Heart right ventricle (tissue), 16 donors: ENCODE measurements at regions not wholly inside any gene's neighbourhood (a gene's known extent, or its start where the extent isn't known, plus 50 kb on each side); places are given as distances from the start of the nearest gene placed in this dataset.

Experiments
- ATAC-seq, 8 donors: fragments of 200-7000 bp; cut with Tn5 transposase; one replicate each; pipeline ENCODE4 v1.9.1; 2020; ENCODE audit warnings: mild to moderate bottlenecking in 8 of 8, moderate library complexity in 8 of 8, moderate number of reproducible peaks in 1 of 8
- DNase-seq, 2 donors: peaks; one replicate each; pipeline ENCODE4 v3.0.0-alpha.2; 2020
- H3K27ac ChIP-seq, 10 donors: fragments of 200-600 bp; sonication (generic) in 2 of 10; one replicate each; pipeline versions ENCODE4 v1.5.0 to v1.8.0; 2020 to 2022; ENCODE audit warnings: mild to moderate bottlenecking in 3 of 10
- H3K27me3 ChIP-seq, 7 donors: fragments of 200-600 bp; one replicate each; pipeline ENCODE4 v1.8.0; 2021 to 2022; ENCODE audit warnings: mild to moderate bottlenecking in 2 of 7
- H3K36me3 ChIP-seq, 9 donors: fragments of 200-600 bp; sonication (generic) in 1 of 9; one replicate each; pipeline versions ENCODE4 v1.5.0 to v1.8.0; 2020 to 2022; ENCODE audit warnings: mild to moderate bottlenecking in 2 of 9
- H3K4me1 ChIP-seq, 9 donors: fragments of 200-600 bp; sonication (generic) in 1 of 9; one replicate each; pipeline versions ENCODE4 v1.5.0 to v1.8.0; 2020 to 2022; ENCODE audit warnings: mild to moderate bottlenecking in 4 of 9
- H3K4me3 ChIP-seq, 10 donors: fragments of 200-600 bp; sonication (generic) in 2 of 10; one replicate each; pipeline versions ENCODE4 v1.5.0 to v1.8.0; 2020 to 2022; ENCODE audit warnings: mild to moderate bottlenecking in 7 of 10, moderate library complexity in 2 of 10
- H3K9me3 ChIP-seq, 11 donors: fragments of 200-600 bp in 10 of 11; sonication (generic) in 2 of 11; one replicate each; pipeline versions ENCODE4 v1.5.0 to v1.8.0; 2013 to 2022; ENCODE audit warnings: mild to moderate bottlenecking in 2 of 11, control low read depth in 1 of 11, moderate library complexity in 1 of 11
- CTCF ChIP-seq, 9 donors: fragments of 200-600 bp; sonication (generic) in 2 of 9; IDR thresholded peaks; one replicate each; pipeline versions ENCODE4 v1.5.0 to v1.8.0; 2021 to 2022; ENCODE audit warnings: antibody characterized with exemption in 9 of 9, mild to moderate bottlenecking in 5 of 9, moderate library complexity in 1 of 9
- WGBS, 2 donors: extraction: QIAGEN DNeasy Blood & Tissue Kit; methylation state at CpG; one replicate each; pipeline ENCODE4 v1.1.7; 2013; ENCODE audit warnings: inconsistent platforms in 1 of 2; 5-methylcytosine and 5-hydroxymethylcytosine counted together
- intact Hi-C, 10 donors: fragments of 100-400 bp; cut with DNase I; formaldehyde crosslinking; loops; one replicate each; pipeline versions ENCODE4 v1.11.1 to v1.14.2; 2022
- donor health status: Arrhythmogenic right ventricular cardiomyopathy.
- donor health status: ischemic (EF 13 %, LVEDD 7.1; RV severe dilation, severe dysfunction).
- donor health status: healthy with polysubstance abuse.
- donor health status: DM: no; HTN: yes; CAD: no.
- donor health status: DM: no; HTN: no; CAD: no.
- donor health status: ischemic (EF 25% LVEDD 6.9; RV normal size, moderate dysfunction).
- donor health status: ischemic (EF 25% LVEDD 5.7; RV mildly dilated, moderate dysfunction).
- donor health status: healthy.
- donor health status: DM: yes; HTN: yes; CAD: no.
- donor health status: Ischemic cardiomyopathy.
- donor health status: ischemic (EF 35%, LVEDD 5.7; RV mildly dilated, moderate dysfunction).
- donor health status: nonischemic (EF 11% LVEDD 7.7; RV severe dilation, severe dysfunction).
- donor health status: DM: yes; HTN: yes; CAD: no.
- donor health status: PGD.
- donor health status: ischemic (EF 29% LVEDD 5.4; RV normal size, mild dysfunction).
- donor health status: nonischemic (EF 23%, LVEDD 6.1; RV moderate dilation, normal function).

DNA sequence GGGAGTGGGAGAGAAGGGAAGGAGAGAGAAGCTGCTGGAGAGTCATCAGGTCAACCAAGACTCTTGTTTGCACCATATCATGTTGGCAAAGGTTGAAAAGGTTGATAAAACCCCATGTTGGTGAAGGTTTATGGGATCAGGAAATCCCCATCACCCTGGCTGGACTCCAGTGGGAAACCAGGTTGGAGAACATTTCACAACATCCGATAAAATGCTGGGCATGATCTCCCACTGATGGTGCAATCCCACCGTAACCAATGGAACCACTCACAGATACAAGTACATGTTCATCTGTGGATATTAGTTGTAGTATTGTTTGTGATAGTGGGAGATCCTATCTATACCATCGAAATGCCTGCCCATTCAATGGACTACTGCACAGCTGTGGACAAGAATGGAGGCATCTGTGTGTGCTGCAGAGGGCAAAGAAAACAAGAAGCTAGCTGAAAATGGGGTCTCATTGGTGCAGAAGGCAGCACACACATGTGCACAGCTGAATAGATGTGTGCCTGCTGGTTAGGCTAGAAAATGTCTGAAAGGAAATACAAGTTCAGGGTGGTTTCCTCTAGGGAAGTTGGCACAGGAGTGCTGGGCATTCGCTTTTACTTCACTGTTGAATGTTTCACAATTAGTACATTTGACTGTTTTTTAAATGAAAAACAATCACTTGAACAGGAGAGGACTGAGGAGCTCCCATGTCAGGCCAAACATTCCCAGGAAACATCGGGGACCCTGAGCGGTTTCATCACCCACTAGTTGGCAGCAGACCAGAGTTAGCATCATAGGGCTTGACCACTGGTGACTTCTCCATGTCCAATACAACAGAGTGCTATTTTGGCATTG, 80.4 kb upstream of the MGMT start:
- DNase-seq (no peak), ATAC-seq (no peak)
- TF ChIP-seq CTCF (IDR thresholded peaks at IDR 0.05), result no peak
- Histone ChIP-seq H3K27ac (no peak overlapping the region), H3K36me3 (no peaks in the 10 kb centered on the region), H3K27me3 (peaks cover 0 to 4% (median 0%) of the 10 kb centered on the region in 7 donors), H3K4me1 (no peaks in the 10 kb centered on the region), H3K4me3 (no peak overlapping the region), H3K9me3 (no peaks in the 10 kb centered on the region)
- intact Hi-C loops, result no loop called here
- WGBS, 2 donors, result 76% methylated on average over 6 of the region's 6 CpGs

DNA sequence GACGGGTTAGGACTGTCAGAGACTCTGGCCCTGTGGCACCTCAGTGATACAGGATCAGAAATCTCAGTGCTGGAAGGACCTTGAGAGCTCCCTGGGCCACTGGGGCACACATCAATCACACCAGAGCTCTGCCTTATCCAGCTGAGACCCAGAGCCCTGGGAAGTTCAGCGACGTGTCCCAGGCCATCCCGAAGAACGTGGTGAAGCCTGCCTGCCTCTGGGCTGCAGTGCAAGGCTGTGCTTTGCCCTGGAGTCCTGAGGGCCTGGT, 79.8 kb upstream of the MGMT start:
- intact Hi-C loops, result no loop called here
- Histone ChIP-seq H3K27me3 (peaks cover 0 to 4% (median 0%) of the 10 kb centered on the region in 7 donors), H3K36me3 (no peaks in the 10 kb centered on the region), H3K27ac (no peak overlapping the region), H3K9me3 (no peaks in the 10 kb centered on the region), H3K4me1 (peaks cover 0 to under 1% (median 0%) of the 10 kb centered on the region in 9 donors), H3K4me3 (no peak overlapping the region)
- DNase-seq (no peak), ATAC-seq (no peak)
- 79 to 88% methylated on average over 5 of the region's 5 CpGs for WGBS, 2 donors
- TF ChIP-seq CTCF (IDR thresholded peaks at IDR 0.05), result no peak

GRCh38 chr10:129388435-129388834, 78.6 kb upstream of the MGMT start:
- Histone ChIP-seq H3K9me3 (no peaks in the 10 kb centered on the region), H3K27me3 (peaks cover 0 to 4% (median 0%) of the 10 kb centered on the region in 7 donors), H3K4me1 (peaks cover 0 to 8% (median 0%) of the 10 kb centered on the region in 9 donors), H3K27ac (no peak overlapping the region), H3K36me3 (no peaks in the 10 kb centered on the region), H3K4me3 (no peak overlapping the region)
- ATAC-seq (no peak), DNase-seq (no peak)
- intact Hi-C loops, result no loop called here
- TF ChIP-seq CTCF (IDR thresholded peaks at IDR 0.05), result no peak
- 91 to 94% methylated on average over 7 of the region's 7 CpGs for WGBS, 2 donors

DNA sequence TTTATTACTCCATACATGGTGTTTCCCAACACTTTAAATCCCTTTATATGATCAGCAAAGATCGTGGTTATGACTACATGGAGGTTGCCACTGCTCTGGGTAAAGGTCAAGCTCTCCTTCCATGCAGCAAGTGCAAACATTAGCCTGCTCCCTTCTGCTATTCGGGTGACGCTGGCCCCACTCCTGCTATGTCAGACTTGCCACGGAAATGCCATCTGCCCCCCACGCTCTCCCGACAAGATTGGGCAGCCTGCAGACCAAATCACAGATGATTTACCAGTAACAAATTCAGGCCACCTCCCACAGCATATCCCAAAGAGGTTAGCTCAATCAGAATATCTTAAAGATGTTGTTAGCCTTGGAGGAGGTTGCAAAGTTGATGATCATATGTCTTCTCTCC, 77.8 kb upstream of the MGMT start:
- 88 to 91% methylated on average over 6 of the region's 6 CpGs for WGBS, 2 donors
- H3K4me3 ChIP-seq, result no peak overlapping the region
- H3K27me3 ChIP-seq, result no peaks in the 10 kb centered on the region
- H3K4me1 ChIP-seq, result peaks cover 0 to 11% (median 0%) of the 10 kb centered on the region in 9 donors
- no peak for TF ChIP-seq CTCF (IDR thresholded peaks at IDR 0.05)
- ATAC-seq, result no peak
- no peak overlapping the region for H3K27ac ChIP-seq
- H3K36me3 ChIP-seq, result no peaks in the 10 kb centered on the region
- H3K9me3 ChIP-seq, result no peaks in the 10 kb centered on the region
- intact Hi-C loops, result no loop called here
- DNase-seq, result no peak
